SK-N-SH treated with all-trans-retinoic acid at 6 μM for 48 hours (cell line): ENCODE measurements at regions not wholly inside any gene's neighbourhood (a gene's known extent, or its start where the extent isn't known, plus 50 kb on each side); places are given as distances from the start of the nearest gene placed in this dataset.
"Not testable (repeated sequence)": the region's sequence is repeated elsewhere in the genome, so short reads cannot be mapped to it uniquely, and the experiment has no call there.

ENCODE experiments used
- ATAC-seq: fragments of 200-7000 bp; cut with Tn5 transposase; 3 replicates; pipeline ENCODE4 v1.9.1; 2020; ENCODE audit warnings: mild to moderate bottlenecking, moderate library complexity
- ARNTL ChIP-seq: fragments of 450-650 bp; formaldehyde crosslinking; IDR thresholded peaks from 2 replicates; pipeline ENCODE4 v1.5.0; 2020; ENCODE audit warnings: low read depth, mild to moderate bottlenecking, moderate library complexity, borderline replicate concordance
- BACH2 ChIP-seq: fragments of 250-450 bp; sonication (Bioruptor Pico); IDR thresholded peaks from 2 replicates; pipeline ENCODE4 v1.9.0; 2021; ENCODE audit warnings: mild to moderate bottlenecking, borderline replicate concordance
- CREB5 ChIP-seq: fragments of 250-450 bp; sonication (Bioruptor Pico); IDR thresholded peaks from 2 replicates; pipeline ENCODE4 v1.5.1; 2020; ENCODE audit warnings: low read depth, mild to moderate bottlenecking, moderate library complexity
- CSDC2 ChIP-seq: fragments of 250-450 bp; sonication (Bioruptor Pico); IDR thresholded peaks from 2 replicates; pipeline ENCODE4 v1.5.0; 2020; ENCODE audit warnings: mild to moderate bottlenecking, moderate library complexity
- GLIS3 ChIP-seq: fragments of 250-450 bp; sonication (Bioruptor Pico); IDR thresholded peaks from 2 replicates; pipeline ENCODE4 v1.5.0; 2020; ENCODE audit warnings: mild to moderate bottlenecking, moderate library complexity
- ISL1 ChIP-seq: fragments of 250-450 bp; sonication (Bioruptor Pico); IDR thresholded peaks from 2 replicates; pipeline ENCODE4 v2.1.2; 2022; ENCODE audit warnings: mild to moderate bottlenecking, moderate library complexity
- OSR1 ChIP-seq: fragments of 250-450 bp; sonication (Bioruptor Pico); IDR thresholded peaks from 2 replicates; pipeline ENCODE4 v1.8.0; 2022; ENCODE audit warnings: moderate library complexity, mild to moderate bottlenecking, inconsistent platforms
- PATZ1 ChIP-seq: fragments of 250-450 bp; sonication (Bioruptor Pico); IDR thresholded peaks from 2 replicates; pipeline ENCODE4 v1.8.0; 2020; ENCODE audit warnings: mild to moderate bottlenecking, moderate library complexity, borderline replicate concordance
- PPARA ChIP-seq: fragments of 250-450 bp; sonication (Bioruptor Pico); IDR thresholded peaks from 2 replicates; pipeline ENCODE4 v1.5.0; 2020; ENCODE audit warnings: mild to moderate bottlenecking, borderline replicate concordance
- RARB ChIP-seq: fragments of 250-450 bp; sonication (Bioruptor Pico); IDR thresholded peaks from 2 replicates; pipeline ENCODE4 v1.8.0; 2021; ENCODE audit warnings: mild to moderate bottlenecking, moderate library complexity
- SNAI2 ChIP-seq: fragments of 250-450 bp; sonication (Bioruptor Pico); IDR thresholded peaks from 2 replicates; pipeline ENCODE4 v1.5.0; 2020; ENCODE audit warnings: mild to moderate bottlenecking, moderate library complexity
- TCF4 ChIP-seq: fragments of 250-450 bp; sonication (Bioruptor Pico); IDR thresholded peaks from 2 replicates; pipeline ENCODE4 v1.8.0; 2021; ENCODE audit warnings: mild to moderate bottlenecking, moderate library complexity, borderline replicate concordance
- TOX ChIP-seq: fragments of 250-450 bp; sonication (Bioruptor Pico); IDR thresholded peaks from 2 replicates; pipeline ENCODE4 v1.8.0; 2021; ENCODE audit warnings: mild to moderate bottlenecking, moderate library complexity, borderline replicate concordance
- ZC3H10 ChIP-seq: fragments of 250-450 bp; sonication (Bioruptor Pico); IDR thresholded peaks from 2 replicates; pipeline ENCODE4 v1.5.1; 2021; ENCODE audit warnings: mild to moderate bottlenecking, moderate library complexity
- ZFP30 ChIP-seq: fragments of 450-650 bp; formaldehyde crosslinking; IDR thresholded peaks from 2 replicates; pipeline ENCODE4 v1.5.0; 2022; ENCODE audit warnings: mild to moderate bottlenecking, moderate library complexity
- ZNF70 ChIP-seq: fragments of 450-650 bp; formaldehyde crosslinking; IDR thresholded peaks from 2 replicates; pipeline ENCODE4 v1.5.0; 2020; ENCODE audit warnings: mild to moderate bottlenecking, moderate library complexity
- ZNF8 ChIP-seq: fragments of 450-650 bp; formaldehyde crosslinking; IDR thresholded peaks from 2 replicates; pipeline ENCODE4 v1.5.0; 2020; ENCODE audit warnings: mild to moderate bottlenecking, moderate library complexity
- TF ChIP-seq, protein P1 (sequence below): fragments of 250-450 bp; sonication (Bioruptor Pico); IDR thresholded peaks from 2 replicates; pipeline ENCODE4 v1.5.0; 2020; ENCODE audit warnings: mild to moderate bottlenecking, moderate library complexity
- TF ChIP-seq, protein P2 (sequence below): fragments of 250-450 bp; sonication (Bioruptor Pico); IDR thresholded peaks from 2 replicates; pipeline ENCODE4 v1.8.0; 2021; ENCODE audit warnings: low read depth, mild to moderate bottlenecking, moderate library complexity, borderline replicate concordance

DNA sequence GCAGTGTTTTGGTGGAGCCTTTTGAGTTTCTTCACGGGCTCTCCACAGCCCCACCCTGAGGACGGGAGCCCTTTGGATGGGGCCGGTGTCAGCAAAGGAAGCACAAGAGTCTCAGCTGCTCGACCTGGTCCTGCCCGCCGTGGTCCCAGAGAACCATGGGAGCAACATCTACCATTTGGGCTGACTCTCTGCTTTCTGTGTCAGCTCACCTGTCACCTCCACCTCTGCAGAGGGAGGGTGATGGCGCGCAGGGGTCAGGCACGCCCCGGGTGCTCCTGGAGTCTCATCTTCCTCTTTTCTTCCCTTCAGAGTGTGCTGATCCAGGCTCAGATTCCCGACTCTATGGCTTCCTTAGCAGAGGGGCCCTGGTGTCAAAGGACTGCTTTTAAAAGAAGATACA lies 171.7 kb downstream of the LAT start:
- TF ChIP-seq SNAI2 (CRISPR knock-in tag), result no peak
- no peak for TF ChIP-seq ZNF70
- TF ChIP-seq OSR1 (CRISPR knock-in tag), result no peak
- no peak for TF ChIP-seq BACH2 (CRISPR knock-in tag)
- TF ChIP-seq CREB5 (CRISPR knock-in tag), result no peak
- no peak for TF ChIP-seq ZC3H10
- TF ChIP-seq CSDC2 (CRISPR knock-in tag), result no peak
- TF ChIP-seq GLIS3 (CRISPR knock-in tag), result no peak
- no peak for TF ChIP-seq ZFP30 (CRISPR knock-in tag)
- TF ChIP-seq ZNF8 (CRISPR knock-in tag), result no peak
- TF ChIP-seq, protein P1, sequence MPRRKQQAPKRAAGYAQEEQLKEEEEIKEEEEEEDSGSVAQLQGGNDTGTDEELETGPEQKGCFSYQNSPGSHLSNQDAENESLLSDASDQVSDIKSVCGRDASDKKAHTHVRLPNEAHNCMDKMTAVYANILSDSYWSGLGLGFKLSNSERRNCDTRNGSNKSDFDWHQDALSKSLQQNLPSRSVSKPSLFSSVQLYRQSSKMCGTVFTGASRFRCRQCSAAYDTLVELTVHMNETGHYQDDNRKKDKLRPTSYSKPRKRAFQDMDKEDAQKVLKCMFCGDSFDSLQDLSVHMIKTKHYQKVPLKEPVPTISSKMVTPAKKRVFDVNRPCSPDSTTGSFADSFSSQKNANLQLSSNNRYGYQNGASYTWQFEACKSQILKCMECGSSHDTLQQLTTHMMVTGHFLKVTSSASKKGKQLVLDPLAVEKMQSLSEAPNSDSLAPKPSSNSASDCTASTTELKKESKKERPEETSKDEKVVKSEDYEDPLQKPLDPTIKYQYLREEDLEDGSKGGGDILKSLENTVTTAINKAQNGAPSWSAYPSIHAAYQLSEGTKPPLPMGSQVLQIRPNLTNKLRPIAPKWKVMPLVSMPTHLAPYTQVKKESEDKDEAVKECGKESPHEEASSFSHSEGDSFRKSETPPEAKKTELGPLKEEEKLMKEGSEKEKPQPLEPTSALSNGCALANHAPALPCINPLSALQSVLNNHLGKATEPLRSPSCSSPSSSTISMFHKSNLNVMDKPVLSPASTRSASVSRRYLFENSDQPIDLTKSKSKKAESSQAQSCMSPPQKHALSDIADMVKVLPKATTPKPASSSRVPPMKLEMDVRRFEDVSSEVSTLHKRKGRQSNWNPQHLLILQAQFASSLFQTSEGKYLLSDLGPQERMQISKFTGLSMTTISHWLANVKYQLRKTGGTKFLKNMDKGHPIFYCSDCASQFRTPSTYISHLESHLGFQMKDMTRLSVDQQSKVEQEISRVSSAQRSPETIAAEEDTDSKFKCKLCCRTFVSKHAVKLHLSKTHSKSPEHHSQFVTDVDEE (CRISPR knock-in tag), result no peak
- TF ChIP-seq TOX (CRISPR knock-in tag), result no peak
- no peak for TF ChIP-seq RARB
- no peak for TF ChIP-seq ISL1
- TF ChIP-seq PATZ1 (CRISPR knock-in tag), result no peak
- TF ChIP-seq, protein P2, sequence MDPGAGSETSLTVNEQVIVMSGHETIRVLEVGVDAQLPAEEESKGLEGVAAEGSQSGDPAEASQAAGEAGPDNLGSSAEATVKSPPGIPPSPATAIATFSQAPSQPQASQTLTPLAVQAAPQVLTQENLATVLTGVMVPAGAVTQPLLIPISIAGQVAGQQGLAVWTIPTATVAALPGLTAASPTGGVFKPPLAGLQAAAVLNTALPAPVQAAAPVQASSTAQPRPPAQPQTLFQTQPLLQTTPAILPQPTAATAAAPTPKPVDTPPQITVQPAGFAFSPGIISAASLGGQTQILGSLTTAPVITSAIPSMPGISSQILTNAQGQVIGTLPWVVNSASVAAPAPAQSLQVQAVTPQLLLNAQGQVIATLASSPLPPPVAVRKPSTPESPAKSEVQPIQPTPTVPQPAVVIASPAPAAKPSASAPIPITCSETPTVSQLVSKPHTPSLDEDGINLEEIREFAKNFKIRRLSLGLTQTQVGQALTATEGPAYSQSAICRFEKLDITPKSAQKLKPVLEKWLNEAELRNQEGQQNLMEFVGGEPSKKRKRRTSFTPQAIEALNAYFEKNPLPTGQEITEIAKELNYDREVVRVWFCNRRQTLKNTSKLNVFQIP, result no peak
- ATAC-seq, result no peak

- ATAC-seq, result not testable (repeated sequence)
Measured at GRCh38 chr16:29155866-29156200, 171.0 kb downstream of the LAT start.

- not testable (repeated sequence) for ATAC-seq
Measured at GRCh38 chr16:29155131-29155865, 170.4 kb downstream of the LAT start.

DNA sequence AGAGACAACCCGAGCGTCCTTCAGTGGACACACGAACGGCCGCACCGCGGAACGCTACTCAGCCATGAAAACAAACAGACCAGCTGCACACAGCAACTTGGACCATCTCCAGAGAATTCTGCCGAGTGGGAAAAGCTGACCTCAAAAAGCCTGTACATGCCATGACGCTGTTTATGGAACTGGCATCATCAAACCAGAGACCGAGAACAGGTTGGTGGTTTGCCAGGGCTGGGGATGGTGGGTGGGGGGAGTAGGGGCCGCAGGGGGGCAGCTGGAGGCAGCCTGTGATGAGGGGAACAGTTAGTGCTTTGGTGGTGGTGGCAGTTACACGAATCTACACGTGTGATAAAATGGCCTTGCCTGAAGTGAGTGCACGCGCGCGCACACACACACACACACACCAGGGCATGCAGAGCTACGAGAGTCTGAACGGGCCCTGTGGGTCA lies 169.8 kb downstream of the LAT start:
- ATAC-seq, result no peak
- no peak for TF ChIP-seq CSDC2 (CRISPR knock-in tag)
- no peak for TF ChIP-seq CREB5 (CRISPR knock-in tag)
- no peak for TF ChIP-seq SNAI2 (CRISPR knock-in tag)
- no peak for TF ChIP-seq ARNTL (CRISPR knock-in tag)
- no peak for TF ChIP-seq ZC3H10
- TF ChIP-seq PPARA (CRISPR knock-in tag), result no peak
- no peak for TF ChIP-seq PATZ1 (CRISPR knock-in tag)
- no peak for TF ChIP-seq RARB
- TF ChIP-seq, protein P1 (CRISPR knock-in tag), result no peak
- no peak for TF ChIP-seq BACH2 (CRISPR knock-in tag)
- TF ChIP-seq ZNF70, result no peak
- no peak for TF ChIP-seq TCF4 (CRISPR knock-in tag)
